WTC11 (cell line): ENCODE measurements at regions not wholly inside any gene's neighbourhood (a gene's known extent, or its start where the extent isn't known, plus 50 kb on each side); places are given as distances from the start of the nearest gene placed in this dataset.

Experiments used
- ATAC-seq: fragments of 200-7000 bp; cut with Tn5 transposase; 2 replicates; pipeline ENCODE4 v1.10.0; 2021; ENCODE audit warnings: mild to moderate bottlenecking, moderate library complexity
- CTCF ChIA-PET: fragments of 300-600 bp; sonication (Branson Sonifier 250); formaldehyde crosslinking; loops from one replicate; lab custom pipeline; 2021; ENCODE audit warnings: antibody characterized with exemption; lab: Charles Lee
- POLR2A ChIA-PET: fragments of 350-600 bp; sonication (Branson Sonifier 250); formaldehyde crosslinking; loops from one replicate; lab custom pipeline; 2021; ENCODE audit warnings: antibody characterized with exemption; lab: Charles Lee
- DNase-seq: peaks from one replicate; pipeline ENCODE4 v3.0.0; 2021; ENCODE audit warnings: low spot score
- H3K27ac Mint-ChIP-seq: 2 replicates; pipeline ENCODE4 v1.8.0; 2021; ENCODE audit warnings: mixed read lengths
- H3K27me3 Mint-ChIP-seq: 2 replicates; pipeline ENCODE4 v1.8.0; 2021; ENCODE audit warnings: low read depth, mild to moderate bottlenecking, moderate library complexity, mixed read lengths
- H3K36me3 Mint-ChIP-seq: 2 replicates; pipeline ENCODE4 v1.8.0; 2021; ENCODE audit warnings: mixed read lengths
- H3K4me1 Mint-ChIP-seq: 2 replicates; pipeline ENCODE4 v1.8.0; 2022; ENCODE audit warnings: mixed read lengths
- H3K4me3 Mint-ChIP-seq: 2 replicates; pipeline ENCODE4 v1.8.0; 2021; ENCODE audit warnings: mild to moderate bottlenecking, moderate library complexity, mixed read lengths
- H3K9me3 Mint-ChIP-seq: 2 replicates; pipeline ENCODE4 v1.8.0; 2021; ENCODE audit warnings: mixed read lengths
- CBFB ChIP-seq: sonication (generic); formaldehyde crosslinking; IDR thresholded peaks from 2 replicates; pipeline ENCODE4 v1.8.1; 2022; ENCODE audit warnings: mild to moderate bottlenecking, low read depth, missing genetic modification reagents
- CDX4 ChIP-seq: fragments of 250-450 bp; sonication (Bioruptor Pico); IDR thresholded peaks from 2 replicates; pipeline ENCODE4 v1.9.0; 2021; ENCODE audit warnings: moderate library complexity, mild to moderate bottlenecking, inconsistent platforms, borderline replicate concordance
- CTCF ChIP-seq: fragments of 200-600 bp; IDR thresholded peaks from 2 replicates; pipeline ENCODE4 v1.8.0; 2022; ENCODE audit warnings: antibody characterized with exemption
- MXD4 ChIP-seq: fragments of 250-450 bp; sonication (Bioruptor Pico); IDR thresholded peaks from 2 replicates; pipeline ENCODE4 v1.8.0; 2021; ENCODE audit warnings: mild to moderate bottlenecking, moderate library complexity, borderline replicate concordance
- RELA ChIP-seq: sonication (generic); formaldehyde crosslinking; IDR thresholded peaks from 2 replicates; pipeline ENCODE4 v1.8.1; 2022; ENCODE audit warnings: missing genetic modification reagents, mild to moderate bottlenecking, borderline replicate concordance
- TCF7 ChIP-seq: sonication (generic); formaldehyde crosslinking; IDR thresholded peaks from 2 replicates; pipeline ENCODE4 v1.8.0; 2022; ENCODE audit warnings: mild to moderate bottlenecking, low read depth, missing genetic modification reagents, moderate library complexity
- ZNF219 ChIP-seq: sonication (generic); formaldehyde crosslinking; IDR thresholded peaks from 2 replicates; pipeline ENCODE4 v1.8.0; 2023; ENCODE audit warnings: missing genetic modification reagents, mild to moderate bottlenecking, borderline replicate concordance
- ZNF396 ChIP-seq: fragments of 250-450 bp; sonication (Bioruptor Pico); IDR thresholded peaks from 2 replicates; pipeline ENCODE4 v1.8.0; 2021; ENCODE audit warnings: mild to moderate bottlenecking, moderate library complexity, borderline replicate concordance
- ZNF512 ChIP-seq: sonication (generic); formaldehyde crosslinking; IDR thresholded peaks from 2 replicates; pipeline ENCODE4 v1.8.1; 2022; ENCODE audit warnings: missing genetic modification reagents, borderline replicate concordance
- ZNF532 ChIP-seq: fragments of 250-450 bp; sonication (Bioruptor Pico); IDR thresholded peaks from 2 replicates; pipeline ENCODE4 v1.9.0; 2021; ENCODE audit warnings: mild to moderate bottlenecking, borderline replicate concordance
- TF ChIP-seq, protein P1 (sequence below): sonication (generic); formaldehyde crosslinking; IDR thresholded peaks from 2 replicates; pipeline ENCODE4 v1.8.0; 2022; ENCODE audit warnings: mild to moderate bottlenecking, missing genetic modification reagents
- TF ChIP-seq, protein P2 (sequence below): sonication (generic); formaldehyde crosslinking; IDR thresholded peaks from 2 replicates; pipeline ENCODE4 v1.8.0; 2022; ENCODE audit warnings: mild to moderate bottlenecking, missing genetic modification reagents
- TF ChIP-seq, protein P3 (sequence below): sonication (generic); formaldehyde crosslinking; IDR thresholded peaks from 2 replicates; pipeline ENCODE4 v1.8.1; 2023; ENCODE audit warnings: mild to moderate bottlenecking, missing genetic modification reagents

GRCh38 chr14:53703457-53703856 is 253.2 kb downstream of the BMP4 start:
- Mint-ChIP-seq H3K9me3 (peaks cover 13% of the 10 kb centered on the region), H3K4me1 (no peaks in the 10 kb centered on the region), H3K27me3 (no peaks in the 10 kb centered on the region), H3K36me3 (no peaks in the 10 kb centered on the region), H3K27ac (no peak overlapping the region), H3K4me3 (no peak overlapping the region)
- ATAC-seq, result no peak
- POLR2A ChIA-PET, result no interaction called here
- no peak for DNase-seq
- TF ChIP-seq RELA (CRISPR knock-in tag) (no peak), CDX4 (CRISPR knock-in tag) (no peak), ZNF219 (no peak), ZNF512 (CRISPR knock-in tag) (no peak), CBFB (CRISPR knock-in tag) (no peak)
- TF ChIP-seq, protein P1, sequence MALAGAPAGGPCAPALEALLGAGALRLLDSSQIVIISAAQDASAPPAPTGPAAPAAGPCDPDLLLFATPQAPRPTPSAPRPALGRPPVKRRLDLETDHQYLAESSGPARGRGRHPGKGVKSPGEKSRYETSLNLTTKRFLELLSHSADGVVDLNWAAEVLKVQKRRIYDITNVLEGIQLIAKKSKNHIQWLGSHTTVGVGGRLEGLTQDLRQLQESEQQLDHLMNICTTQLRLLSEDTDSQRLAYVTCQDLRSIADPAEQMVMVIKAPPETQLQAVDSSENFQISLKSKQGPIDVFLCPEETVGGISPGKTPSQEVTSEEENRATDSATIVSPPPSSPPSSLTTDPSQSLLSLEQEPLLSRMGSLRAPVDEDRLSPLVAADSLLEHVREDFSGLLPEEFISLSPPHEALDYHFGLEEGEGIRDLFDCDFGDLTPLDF (CRISPR knock-in tag), result no peak
- TF ChIP-seq, protein P2, sequence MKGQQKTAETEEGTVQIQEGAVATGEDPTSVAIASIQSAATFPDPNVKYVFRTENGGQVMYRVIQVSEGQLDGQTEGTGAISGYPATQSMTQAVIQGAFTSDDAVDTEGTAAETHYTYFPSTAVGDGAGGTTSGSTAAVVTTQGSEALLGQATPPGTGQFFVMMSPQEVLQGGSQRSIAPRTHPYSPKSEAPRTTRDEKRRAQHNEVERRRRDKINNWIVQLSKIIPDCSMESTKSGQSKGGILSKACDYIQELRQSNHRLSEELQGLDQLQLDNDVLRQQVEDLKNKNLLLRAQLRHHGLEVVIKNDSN, result no peak
- CTCF ChIA-PET, result no interaction called here

GRCh38 chr14:53701108-53701875 is 255.3 kb downstream of the BMP4 start:
- Mint-ChIP-seq H3K4me1 (no peaks in the 10 kb centered on the region), H3K27ac (no peak overlapping the region), H3K4me3 (no peak overlapping the region), H3K36me3 (no peaks in the 10 kb centered on the region), H3K9me3 (peaks cover 13% of the 10 kb centered on the region), H3K27me3 (no peaks in the 10 kb centered on the region)
- TF ChIP-seq CTCF (no peak), MXD4 (CRISPR knock-in tag) (no peak), ZNF532 (CRISPR knock-in tag) (no peak), TCF7 (no peak), ZNF396 (no peak)
- TF ChIP-seq, protein P3, sequence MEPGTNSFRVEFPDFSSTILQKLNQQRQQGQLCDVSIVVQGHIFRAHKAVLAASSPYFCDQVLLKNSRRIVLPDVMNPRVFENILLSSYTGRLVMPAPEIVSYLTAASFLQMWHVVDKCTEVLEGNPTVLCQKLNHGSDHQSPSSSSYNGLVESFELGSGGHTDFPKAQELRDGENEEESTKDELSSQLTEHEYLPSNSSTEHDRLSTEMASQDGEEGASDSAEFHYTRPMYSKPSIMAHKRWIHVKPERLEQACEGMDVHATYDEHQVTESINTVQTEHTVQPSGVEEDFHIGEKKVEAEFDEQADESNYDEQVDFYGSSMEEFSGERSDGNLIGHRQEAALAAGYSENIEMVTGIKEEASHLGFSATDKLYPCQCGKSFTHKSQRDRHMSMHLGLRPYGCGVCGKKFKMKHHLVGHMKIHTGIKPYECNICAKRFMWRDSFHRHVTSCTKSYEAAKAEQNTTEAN (CRISPR knock-in tag), result no peak
- ChIA-PET POLR2A (interaction anchor here (0.6 kb wide), 1 partner anchor 1153 kb away, joined by 3 read pairs; no protein-coding TSS in a partner anchor), CTCF (no interaction called here)
- no peak for DNase-seq
- ATAC-seq, result no peak
